Mucosa of descending colon (tissue), 3 donors: ENCODE measurements at regions not wholly inside any gene's neighbourhood (a gene's known extent, or its start where the extent isn't known, plus 50 kb on each side); places are given as distances from the start of the nearest gene placed in this dataset.

ENCODE experiments used
- ATAC-seq: fragments of 200-7000 bp; cut with Tn5 transposase; one replicate; pipeline ENCODE4 v1.9.1; 2020; ENCODE audit warnings: mild to moderate bottlenecking, moderate library complexity
- DNase-seq, 3 donors: peaks; one replicate each; pipeline ENCODE4 v3.0.0-alpha.2; 2020
- H3K36me3 ChIP-seq: fragments of 200-600 bp; one replicate; pipeline ENCODE4 v1.8.0; 2021; ENCODE audit warnings: low read depth, mild to moderate bottlenecking
- H3K4me1 ChIP-seq: fragments of 200-600 bp; one replicate; pipeline ENCODE4 v1.8.0; 2021; ENCODE audit warnings: low read depth, mild to moderate bottlenecking
- H3K4me3 ChIP-seq: fragments of 200-600 bp; one replicate; pipeline ENCODE4 v1.8.0; 2021; ENCODE audit warnings: mild to moderate bottlenecking
- H3K9me3 ChIP-seq: fragments of 200-600 bp; one replicate; pipeline ENCODE4 v1.8.0; 2021; ENCODE audit warnings: mild to moderate bottlenecking
- CTCF ChIP-seq: fragments of 200-600 bp; IDR thresholded peaks from one replicate; pipeline ENCODE4 v1.8.0; 2022; ENCODE audit warnings: antibody characterized with exemption, mild to moderate bottlenecking
- intact Hi-C, 2 donors: fragments of 100-400 bp; cut with DNase I in 1 of 2; cut with micrococcal nuclease in 1 of 2; formaldehyde crosslinking; loops; one replicate each; pipeline versions ENCODE4 v1.11.0 to v1.11.1; 2022; cut with DNase I, micrococcal nuclease
- donor health status: DM: no; HTN: no; CAD: no; lungs with moderate emphysema.
- donor health status: DM: no; HTN: no; CAD: no.
- donor health status: DM: no; HTN: yes; CAD: no.

DNA sequence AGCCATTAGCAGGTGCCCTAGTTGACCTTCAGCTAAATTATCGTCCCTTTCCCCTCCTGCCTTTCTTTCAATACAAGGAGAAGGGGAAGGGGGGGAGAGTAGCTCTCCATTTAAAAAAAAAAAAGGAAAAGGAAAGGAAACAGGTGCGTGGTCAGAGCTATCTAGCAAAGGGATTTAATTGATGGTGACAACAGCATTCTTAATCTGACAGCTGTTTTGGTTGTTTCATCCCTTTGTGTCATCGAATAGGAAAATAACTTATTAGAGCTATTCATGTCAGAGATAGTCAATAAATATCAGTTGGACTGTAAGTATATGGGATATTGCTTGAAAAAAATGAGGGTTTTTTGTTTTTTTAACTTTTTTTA lies 195.2 kb upstream of the SASH1 start:
- no peak for DNase-seq
- no peak for ATAC-seq
- H3K9me3 ChIP-seq = no peaks in the 10 kb centered on the region
- H3K36me3 ChIP-seq = no peaks in the 10 kb centered on the region
- no peak for TF ChIP-seq CTCF
- intact Hi-C loops = no loop called here
- H3K4me3 ChIP-seq = no peak overlapping the region
- H3K4me1 ChIP-seq = no peaks in the 10 kb centered on the region

- Histone ChIP-seq H3K9me3 (no peaks in the 10 kb centered on the region), H3K4me1 (no peaks in the 10 kb centered on the region), H3K36me3 (no peaks in the 10 kb centered on the region), H3K4me3 (no peak overlapping the region)
- no peak for TF ChIP-seq CTCF
- DNase-seq = no peak
- intact Hi-C loops = no loop called here
- ATAC-seq = peak; percentile 95
Observed at GRCh38 chr6:148151896-148152643, 190.6 kb upstream of the SASH1 start.

GRCh38 chr6:148154668-148155067 lies 188.0 kb upstream of the SASH1 start:
- Histone ChIP-seq H3K4me1 (no peaks in the 10 kb centered on the region), H3K4me3 (no peak overlapping the region), H3K9me3 (no peaks in the 10 kb centered on the region), H3K36me3 (no peaks in the 10 kb centered on the region)
- DNase-seq (no peak), ATAC-seq (no peak)
- intact Hi-C loops = no loop called here
- no peak for TF ChIP-seq CTCF

DNA sequence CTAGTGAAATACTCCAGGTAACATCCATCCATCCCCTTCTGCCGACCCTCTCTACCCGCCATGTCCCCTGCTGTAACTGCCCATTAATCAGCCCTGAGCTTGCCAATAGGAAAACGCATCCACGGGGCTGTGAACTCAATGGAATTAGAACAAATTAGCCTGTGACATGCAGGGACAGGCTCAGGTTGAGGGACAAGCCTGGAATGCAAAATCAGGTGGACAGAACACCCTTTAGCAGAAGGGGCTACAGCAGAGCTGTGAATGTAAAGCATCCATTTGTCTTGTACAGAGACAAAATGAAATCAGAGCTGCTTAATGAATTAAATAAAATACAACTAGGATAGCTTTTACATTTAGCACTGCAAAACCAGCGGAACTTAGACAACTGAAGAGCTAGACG lies 187.3 kb upstream of the SASH1 start:
- intact Hi-C loops = no loop called here
- TF ChIP-seq CTCF = no peak
- H3K4me1 ChIP-seq = no peaks in the 10 kb centered on the region
- H3K4me3 ChIP-seq = no peak overlapping the region
- no peaks in the 10 kb centered on the region for H3K9me3 ChIP-seq
- ATAC-seq = no peak
- DNase-seq = no peak
- H3K36me3 ChIP-seq = no peaks in the 10 kb centered on the region

DNA sequence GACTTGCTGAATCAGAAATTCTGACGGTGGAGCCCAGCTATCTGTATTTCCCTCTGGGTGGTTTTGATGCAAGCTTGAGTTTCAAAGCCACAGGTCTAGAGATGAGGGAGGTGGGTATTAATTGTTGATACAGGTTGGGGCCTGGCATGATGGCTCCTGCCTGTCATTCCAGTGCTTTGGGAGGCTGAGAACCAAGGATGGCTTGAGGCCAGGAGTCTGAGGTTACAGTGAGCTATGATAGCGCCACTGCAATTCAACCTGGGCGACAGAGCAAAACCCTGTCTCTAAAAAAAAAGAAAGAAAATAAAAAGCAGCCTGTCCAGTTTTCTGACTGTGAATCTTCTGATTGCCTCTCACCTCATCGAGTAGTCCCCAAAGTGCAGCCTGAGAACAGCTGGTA lies 184.8 kb upstream of the SASH1 start:
- no peak for TF ChIP-seq CTCF
- H3K9me3 ChIP-seq = no peaks in the 10 kb centered on the region
- no peaks in the 10 kb centered on the region for H3K36me3 ChIP-seq
- ATAC-seq (no peak), DNase-seq (no peak)
- no peaks in the 10 kb centered on the region for H3K4me1 ChIP-seq
- no peak overlapping the region for H3K4me3 ChIP-seq
- intact Hi-C loops = no loop called here

- Histone ChIP-seq H3K4me3 (no peak overlapping the region), H3K4me1 (no peaks in the 10 kb centered on the region), H3K36me3 (no peaks in the 10 kb centered on the region), H3K9me3 (no peaks in the 10 kb centered on the region)
- ATAC-seq = no peak
- DNase-seq = no peak
- intact Hi-C loops = loop anchor here in 1 of 2 donors (5.0 kb wide), 1 partner anchor 657 kb away; the partner anchor contains the start of gene SAMD5
- TF ChIP-seq CTCF = no peak
Observed at GRCh38 chr6:148164645-148165044, 178.0 kb upstream of the SASH1 start.
